ENCODE measurements at regions not wholly inside any gene's neighbourhood (a gene's known extent, or its start where the extent isn't known, plus 50 kb on each side); places are given as distances from the start of the nearest gene placed in this dataset.
A peak's percentile ranks its signal among the peaks of the same experiment; 100 is the strongest.

DNA sequence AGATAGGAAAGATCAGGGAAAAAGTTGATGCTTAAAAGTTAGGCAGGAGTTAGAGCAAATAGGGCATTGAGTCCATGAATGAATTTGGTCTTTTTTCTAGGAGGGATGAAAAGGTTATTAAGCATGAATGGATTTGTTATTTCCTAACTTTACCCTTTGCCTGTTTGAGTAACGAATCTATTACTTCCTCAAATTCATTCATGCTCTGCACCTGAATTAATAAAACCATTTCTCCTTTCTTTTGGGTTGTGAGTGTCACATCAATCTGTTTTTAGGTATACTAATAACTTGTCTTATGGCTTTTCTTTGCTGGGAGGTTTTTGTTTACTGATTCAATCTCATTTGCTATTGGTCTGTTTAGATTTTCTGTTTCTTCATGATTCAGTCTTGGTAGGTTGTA is 1217.7 kb upstream of the CELF2 start:
- Mint-ChIP-seq H3K4me3 (no peak overlapping the region), H3K9me3 (peaks cover 8% of the 10 kb centered on the region), H3K36me3 (no peaks in the 10 kb centered on the region), H3K4me1 (no peaks in the 10 kb centered on the region), H3K27ac (no peak overlapping the region)
- DNase-seq (ENCODE audit: low spot score in 2 of 2): no peak
- ATAC-seq: no peak

DNA sequence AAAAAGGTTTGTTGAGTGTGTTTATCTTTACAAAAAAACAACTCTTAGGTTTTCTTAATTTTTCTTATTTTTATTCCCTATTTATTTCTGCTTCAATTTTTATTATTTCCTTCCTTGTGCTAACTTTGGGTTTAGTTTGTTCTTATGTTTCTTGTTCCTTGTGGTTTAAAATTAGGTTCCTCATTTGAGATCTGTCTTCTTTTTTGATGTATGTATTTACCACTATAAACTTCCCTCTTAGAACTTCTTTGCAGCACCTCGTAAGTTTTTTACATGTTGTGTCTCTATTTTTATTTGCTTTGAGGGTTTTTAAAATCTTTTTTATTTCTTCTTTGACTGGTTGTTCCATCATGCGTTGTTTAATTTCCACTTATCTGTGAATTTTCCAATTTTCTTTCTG is 1217.1 kb upstream of the CELF2 start:
- no peak for ATAC-seq
- Mint-ChIP-seq H3K27ac (no peak overlapping the region), H3K9me3 (peaks cover 8% of the 10 kb centered on the region), H3K4me1 (no peaks in the 10 kb centered on the region), H3K4me3 (no peak overlapping the region), H3K36me3 (no peaks in the 10 kb centered on the region)
- no peak for DNase-seq (ENCODE audit: low spot score in 2 of 2)

DNA sequence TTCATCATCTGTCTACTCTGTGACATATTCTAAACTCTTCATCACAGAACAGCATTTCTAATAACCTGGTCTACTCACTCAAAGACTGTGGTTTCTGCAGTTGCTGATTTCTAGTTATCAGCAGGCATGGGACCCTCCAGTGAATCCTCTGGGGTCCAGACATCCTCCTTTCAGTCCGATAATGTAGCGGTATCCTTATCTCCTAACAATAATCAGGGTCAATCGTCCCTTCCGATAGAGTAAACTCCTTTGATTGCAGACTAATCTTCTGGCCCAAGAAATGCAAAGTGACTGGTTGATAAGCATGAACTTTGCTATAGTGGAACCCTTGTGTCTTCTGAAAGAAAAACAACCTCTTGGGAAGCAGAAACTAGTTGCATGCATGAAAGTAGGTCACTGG is 1209.8 kb upstream of the CELF2 start:
- Mint-ChIP-seq H3K4me3 (no peak overlapping the region), H3K4me1 (no peaks in the 10 kb centered on the region), H3K27ac (no peak overlapping the region), H3K36me3 (no peaks in the 10 kb centered on the region), H3K9me3 (peaks cover 4% of the 10 kb centered on the region)
- no peak for ATAC-seq
- DNase-seq (ENCODE audit: low spot score in 2 of 2): no peak

DNA sequence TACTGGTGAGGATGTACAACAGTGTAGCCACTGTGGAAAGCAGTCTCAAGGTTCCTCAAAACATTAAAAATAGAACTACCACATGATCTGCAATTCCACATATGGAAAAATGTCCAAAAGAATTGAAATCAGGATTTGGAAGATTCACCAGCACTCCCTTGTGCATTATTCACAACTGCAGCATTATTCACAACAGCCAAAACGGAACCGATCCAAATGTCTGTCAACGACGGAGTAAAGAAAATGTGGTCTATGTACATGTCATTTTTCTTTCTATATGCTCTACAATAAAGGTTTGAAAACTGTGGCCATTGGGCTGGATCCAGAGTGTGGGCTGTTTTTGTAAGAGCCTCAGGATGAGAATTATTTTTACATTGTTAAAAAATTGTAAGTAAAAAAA is 1206.1 kb upstream of the CELF2 start:
- Mint-ChIP-seq H3K36me3 (no peaks in the 10 kb centered on the region), H3K9me3 (peaks cover 6% of the 10 kb centered on the region), H3K4me1 (no peaks in the 10 kb centered on the region), H3K27ac (no peak overlapping the region), H3K4me3 (no peak overlapping the region)
- DNase-seq (ENCODE audit: low spot score in 2 of 2): no peak
- no peak for ATAC-seq

DNA sequence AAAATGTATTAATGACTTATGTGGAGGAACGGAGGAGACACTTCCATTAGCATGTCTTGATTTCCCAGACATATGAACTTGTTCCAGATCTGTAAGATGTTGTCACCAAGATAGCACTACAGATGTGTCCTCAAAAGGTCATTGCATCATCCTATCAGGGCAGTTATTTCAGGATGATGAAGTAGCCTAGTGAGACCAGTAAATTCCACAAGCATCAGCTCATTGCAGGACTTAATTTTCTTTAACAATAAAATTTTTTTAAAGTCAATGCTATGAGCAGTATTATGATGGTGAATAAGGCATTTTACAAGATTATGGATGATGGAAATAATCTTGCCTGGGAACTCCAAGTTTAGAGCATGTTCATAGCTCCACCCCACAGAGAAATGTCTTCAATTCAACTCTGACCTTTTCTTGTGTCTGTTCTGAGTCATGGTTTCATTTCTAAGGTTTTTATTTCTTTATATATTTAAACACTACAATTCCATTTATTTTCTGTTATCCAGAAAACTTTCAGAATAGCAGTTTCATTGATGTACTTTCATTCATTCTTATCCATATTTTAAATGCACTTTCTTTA is 1203.3 kb upstream of the CELF2 start:
- DNase-seq (ENCODE audit: low spot score in 2 of 2) (no peak), ATAC-seq (no peak)
- Mint-ChIP-seq H3K27ac (no peak overlapping the region), H3K4me3 (no peak overlapping the region), H3K4me1 (no peaks in the 10 kb centered on the region), H3K9me3 (peaks cover 6% of the 10 kb centered on the region), H3K36me3 (no peaks in the 10 kb centered on the region)

DNA sequence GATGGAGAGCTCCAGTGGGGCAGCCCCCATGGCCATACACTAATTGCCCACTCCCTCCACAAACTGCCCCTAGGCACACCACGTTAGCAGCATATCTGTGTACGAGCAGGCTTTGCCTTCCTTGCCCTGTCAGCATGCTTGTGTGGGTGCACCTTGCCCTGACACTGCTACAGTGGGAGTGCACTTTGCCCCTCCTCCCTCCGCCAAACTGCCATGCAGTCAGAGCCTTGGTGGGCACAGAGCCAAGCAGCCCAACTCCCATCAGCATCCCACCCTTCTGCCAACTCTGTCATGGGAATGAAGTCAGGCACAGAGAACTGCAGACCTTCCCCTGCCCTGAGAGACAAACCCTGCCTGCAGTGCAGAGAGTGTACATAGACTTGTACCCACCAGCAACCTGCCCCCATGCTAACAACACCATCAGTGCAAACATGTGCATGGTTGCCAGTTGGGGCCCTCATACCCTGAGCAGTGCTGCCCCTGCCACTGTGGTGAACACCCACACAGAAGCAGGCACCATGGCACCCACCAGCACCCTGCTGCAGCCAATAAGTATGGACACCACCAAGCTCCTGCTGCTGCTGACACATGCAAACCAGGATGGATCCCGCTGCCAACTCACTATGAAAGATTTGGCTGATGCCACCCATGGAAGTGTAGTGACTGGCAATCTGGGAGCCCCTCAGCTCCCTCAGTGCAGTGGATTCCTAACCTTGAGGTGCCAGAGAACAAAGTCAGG is 1197.7 kb upstream of the CELF2 start:
- H3K36me3 Mint-ChIP-seq: no peaks in the 10 kb centered on the region
- ATAC-seq (peak; percentile 36), DNase-seq (ENCODE audit: low spot score in 2 of 2) (no peak)
- no peaks in the 10 kb centered on the region for H3K4me1 Mint-ChIP-seq
- no peak overlapping the region for H3K27ac Mint-ChIP-seq
- H3K4me3 Mint-ChIP-seq: no peak overlapping the region
- peaks cover 8% of the 10 kb centered on the region for H3K9me3 Mint-ChIP-seq

DNA sequence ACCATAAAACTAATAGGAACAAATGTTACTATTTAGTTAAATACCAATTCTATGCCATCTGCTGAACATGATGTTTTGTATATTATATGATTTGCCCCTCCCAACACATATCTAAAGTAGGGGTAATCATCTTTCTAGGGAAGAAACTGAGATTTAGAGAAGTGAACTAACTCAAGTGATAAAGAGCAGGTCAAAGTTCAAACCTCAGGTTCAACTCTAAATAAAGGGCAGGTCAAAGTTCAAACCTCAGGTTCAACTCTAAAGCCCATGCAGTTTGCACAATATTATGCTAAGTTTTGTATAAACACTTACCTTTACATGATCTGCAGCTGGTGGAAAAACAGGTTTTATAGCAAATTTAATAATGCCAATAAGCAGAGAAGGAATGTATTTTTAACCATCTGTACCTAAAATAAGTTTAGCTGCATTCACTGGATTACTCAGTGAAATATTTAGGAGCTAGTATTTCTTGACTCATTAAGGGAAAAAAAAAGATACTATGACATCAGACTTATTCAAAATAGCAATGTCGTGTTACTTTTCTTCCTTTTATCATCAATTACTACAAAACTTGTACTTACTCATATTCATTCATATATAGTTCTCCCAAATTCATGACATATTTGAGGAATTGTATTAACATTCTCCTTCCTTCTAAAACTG is 1194.3 kb upstream of the CELF2 start:
- H3K27ac Mint-ChIP-seq: no peak overlapping the region
- no peaks in the 10 kb centered on the region for H3K36me3 Mint-ChIP-seq
- peaks cover 6% of the 10 kb centered on the region for H3K9me3 Mint-ChIP-seq
- H3K4me1 Mint-ChIP-seq: no peaks in the 10 kb centered on the region
- H3K4me3 Mint-ChIP-seq: no peak overlapping the region
- ATAC-seq: no peak
- no peak for DNase-seq (ENCODE audit: low spot score in 2 of 2)

GRCh38 chr10:9824631-9825071 is 1193.0 kb upstream of the CELF2 start:
- H3K27ac Mint-ChIP-seq: no peak overlapping the region
- no peak for ATAC-seq
- DNase-seq (ENCODE audit: low spot score in 2 of 2): no peak
- peaks cover 6% of the 10 kb centered on the region for H3K9me3 Mint-ChIP-seq
- no peaks in the 10 kb centered on the region for H3K4me1 Mint-ChIP-seq
- no peak overlapping the region for H3K4me3 Mint-ChIP-seq
- no peaks in the 10 kb centered on the region for H3K36me3 Mint-ChIP-seq

DNA sequence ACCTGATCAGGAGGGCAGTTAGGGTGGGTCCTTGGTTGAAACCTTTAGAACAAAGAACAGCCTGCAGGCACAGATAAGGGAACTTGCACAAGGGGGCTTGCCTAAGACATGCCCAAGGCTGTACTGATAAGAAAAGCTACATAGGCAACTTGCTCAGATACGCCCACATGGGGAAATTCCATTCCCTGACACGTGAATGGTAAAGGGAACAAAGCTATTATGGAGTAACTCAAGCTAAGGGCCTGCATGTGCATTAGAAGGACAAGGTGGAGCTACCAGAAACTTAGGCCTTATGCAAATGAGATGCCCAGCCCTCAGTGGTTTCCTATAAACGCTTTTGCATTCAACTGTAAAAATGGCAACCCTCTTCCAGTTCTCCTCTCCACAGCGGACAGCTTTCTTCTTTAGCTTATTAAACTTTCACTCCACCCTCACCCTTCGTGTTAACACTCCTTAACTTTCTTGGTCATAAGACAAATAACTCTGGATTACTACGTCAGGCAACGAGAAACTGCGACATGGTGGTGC is 1192.1 kb upstream of the CELF2 start:
- DNase-seq (ENCODE audit: low spot score in 2 of 2) (no peak), ATAC-seq (no peak)
- H3K27ac Mint-ChIP-seq: no peak overlapping the region
- no peaks in the 10 kb centered on the region for H3K4me1 Mint-ChIP-seq
- H3K36me3 Mint-ChIP-seq: no peaks in the 10 kb centered on the region
- H3K4me3 Mint-ChIP-seq: no peak overlapping the region
- peaks cover 3% of the 10 kb centered on the region for H3K9me3 Mint-ChIP-seq

- H3K4me3 Mint-ChIP-seq: no peak overlapping the region
These were observed 1189.6 kb upstream of the CELF2 start for GRCh38 chr10:9828110-9828509.

DNA sequence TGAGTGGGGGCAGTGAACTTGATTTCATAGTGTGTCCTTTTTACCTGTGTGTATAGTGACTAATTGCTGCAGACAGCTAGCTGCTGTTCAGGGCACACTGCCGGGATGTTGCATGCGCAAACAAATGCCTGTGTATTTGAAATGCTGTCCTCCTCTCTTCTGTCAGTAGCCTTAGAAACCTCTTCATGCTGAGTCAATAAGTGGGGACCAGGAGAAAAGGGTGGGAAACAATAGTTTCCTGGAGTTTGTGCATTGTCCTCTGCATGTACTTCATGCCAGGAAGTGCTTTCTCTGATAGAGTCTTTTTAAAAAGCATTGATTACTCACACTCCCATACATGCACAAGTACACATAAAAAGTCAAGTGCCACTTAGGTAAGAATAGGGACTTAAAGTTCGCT is 1183.7 kb upstream of the CELF2 start:
- Mint-ChIP-seq H3K4me3 (no peak overlapping the region), H3K27ac (no peak overlapping the region), H3K9me3 (peaks cover 6% of the 10 kb centered on the region), H3K4me1 (no peaks in the 10 kb centered on the region), H3K36me3 (no peaks in the 10 kb centered on the region)
- DNase-seq (ENCODE audit: low spot score in 2 of 2) (no peak), ATAC-seq (no peak)

More at GRCh38 chr10:9828110-9828509, 1189.6 kb upstream of the CELF2 start:
- no peak overlapping the region for H3K27ac Mint-ChIP-seq
- H3K4me1 Mint-ChIP-seq: no peaks in the 10 kb centered on the region
- H3K36me3 Mint-ChIP-seq: no peaks in the 10 kb centered on the region
- ATAC-seq: no peak
- no peak for DNase-seq (ENCODE audit: low spot score in 2 of 2)
- H3K9me3 Mint-ChIP-seq: peaks cover 3% of the 10 kb centered on the region

DNA sequence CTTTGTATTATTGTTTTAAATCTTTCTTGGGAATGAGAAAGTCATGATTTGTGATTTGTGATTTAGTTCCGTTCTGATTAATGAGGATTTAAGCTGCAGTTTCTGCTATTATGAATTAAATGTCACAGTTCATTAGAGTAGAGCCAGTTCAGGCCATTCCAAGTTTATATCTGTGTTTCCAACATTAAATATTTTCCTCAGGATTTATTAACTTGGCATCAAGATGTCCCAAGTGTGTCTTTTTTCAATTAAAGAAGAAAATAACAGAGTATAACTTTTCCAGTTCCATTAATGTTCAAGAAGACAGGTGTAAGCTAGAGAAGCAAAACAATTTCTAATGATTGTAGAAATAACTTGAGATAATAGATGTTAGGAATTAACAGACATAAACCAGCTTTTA is 1183.2 kb upstream of the CELF2 start:
- Mint-ChIP-seq H3K9me3 (peaks cover 9% of the 10 kb centered on the region), H3K36me3 (no peaks in the 10 kb centered on the region), H3K4me3 (no peak overlapping the region), H3K27ac (no peak overlapping the region), H3K4me1 (no peaks in the 10 kb centered on the region)
- DNase-seq (ENCODE audit: low spot score in 2 of 2) (no peak), ATAC-seq (no peak)

- no peak for ATAC-seq
- Mint-ChIP-seq H3K9me3 (peaks cover 20% of the 10 kb centered on the region), H3K27ac (no peak overlapping the region), H3K36me3 (no peaks in the 10 kb centered on the region), H3K4me1 (no peaks in the 10 kb centered on the region), H3K4me3 (no peak overlapping the region)
- DNase-seq (ENCODE audit: low spot score in 2 of 2): no peak
These were observed 1172.6 kb upstream of the CELF2 start for GRCh38 chr10:9845075-9845474.

DNA sequence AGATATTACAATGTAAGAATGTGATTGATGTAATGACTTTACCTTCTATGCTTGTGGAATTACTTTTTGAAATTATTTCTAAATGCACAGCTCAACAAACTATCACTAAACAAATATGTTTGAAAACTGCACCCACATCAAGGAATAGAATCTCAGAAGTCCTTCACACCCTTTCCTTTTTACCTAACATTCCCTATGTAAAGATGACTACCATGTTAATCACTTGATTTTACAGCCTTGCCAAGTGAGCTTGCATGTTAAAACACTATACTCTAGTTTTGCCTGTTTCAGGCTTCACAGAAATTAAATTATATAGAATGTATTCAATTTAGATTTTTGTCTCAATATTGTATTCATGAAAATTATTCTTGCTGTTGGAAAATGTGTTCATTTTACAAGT is 1169.4 kb upstream of the CELF2 start:
- DNase-seq (ENCODE audit: low spot score in 2 of 2): no peak
- Mint-ChIP-seq H3K4me3 (no peak overlapping the region), H3K4me1 (no peaks in the 10 kb centered on the region), H3K9me3 (peaks cover 35% of the 10 kb centered on the region), H3K36me3 (no peaks in the 10 kb centered on the region), H3K27ac (no peak overlapping the region)
- no peak for ATAC-seq

DNA sequence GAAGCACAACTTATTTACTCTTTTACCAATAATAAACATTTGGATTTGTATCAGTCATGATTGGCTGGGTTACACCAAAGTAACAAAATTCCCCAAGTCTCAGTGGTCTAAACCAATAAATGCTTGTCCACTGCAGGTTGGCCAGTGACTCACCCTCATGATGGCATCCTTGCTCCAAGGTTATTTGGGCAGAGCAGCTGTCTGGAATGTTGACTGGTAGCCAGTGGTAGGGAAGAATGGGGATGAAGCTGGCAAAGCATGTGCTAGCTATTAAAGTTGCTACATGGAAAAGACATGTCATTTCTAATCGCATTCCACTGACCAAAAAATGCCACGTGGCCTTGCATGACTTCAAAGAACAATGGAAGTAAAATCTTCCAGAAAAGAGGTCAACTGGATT is 1168.7 kb upstream of the CELF2 start:
- H3K4me1 Mint-ChIP-seq: no peaks in the 10 kb centered on the region
- H3K4me3 Mint-ChIP-seq: no peak overlapping the region
- no peaks in the 10 kb centered on the region for H3K36me3 Mint-ChIP-seq
- no peak for ATAC-seq
- H3K27ac Mint-ChIP-seq: no peak overlapping the region
- DNase-seq (ENCODE audit: low spot score in 2 of 2): no peak
- H3K9me3 Mint-ChIP-seq: peaks cover 35% of the 10 kb centered on the region

DNA sequence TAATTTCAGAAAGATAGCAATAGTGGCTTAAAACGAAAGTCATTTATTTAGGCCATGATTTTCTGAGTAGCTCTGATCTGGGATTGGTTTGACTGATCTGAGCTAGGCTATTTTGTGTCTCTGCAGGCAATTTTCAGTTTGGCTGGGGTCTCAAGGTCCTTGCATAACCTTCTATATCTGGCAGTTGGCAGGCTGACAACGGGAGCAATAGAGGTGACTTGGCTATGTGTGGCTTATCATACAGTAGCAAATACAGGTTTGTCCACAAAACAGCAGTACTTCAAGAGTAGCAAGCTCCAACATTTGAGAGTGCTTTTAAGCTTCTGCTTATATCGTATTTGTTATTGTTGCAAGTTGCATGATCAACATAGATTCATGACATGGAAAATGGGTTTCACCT is 1167.3 kb upstream of the CELF2 start:
- ATAC-seq (no peak), DNase-seq (ENCODE audit: low spot score in 2 of 2) (no peak)
- Mint-ChIP-seq H3K4me1 (no peaks in the 10 kb centered on the region), H3K4me3 (no peak overlapping the region), H3K9me3 (peaks cover 22% of the 10 kb centered on the region), H3K36me3 (no peaks in the 10 kb centered on the region), H3K27ac (no peak overlapping the region)

All from stimulated activated effector memory CD8-positive, alpha-beta T cell treated with anti-CD3 and anti-CD28 coated beads, Interleukin-12 subunit alpha, Interleukin-12 subunit beta, amount 100 ng/mL, for 72 hours (primary cell).